GM12865 (cell line): ENCODE measurements at regions not wholly inside any gene's neighbourhood (a gene's known extent, or its start where the extent isn't known, plus 50 kb on each side); places are given as distances from the start of the nearest gene placed in this dataset.

Source experiments
- DNase-seq: peaks from one replicate; pipeline ENCODE4 v3.0.0; 2010; ENCODE audit warnings: low read depth
- H3K4me3 ChIP-seq: 2 replicates; pipeline ENCODE4 v1.5.1; 2011; ENCODE audit warnings: mild to moderate bottlenecking, low read depth, low read length, control low read depth
- CTCF ChIP-seq: IDR thresholded peaks from 2 replicates; pipeline ENCODE4 v1.5.1; 2011; ENCODE audit warnings: low read length, control low read depth, low read depth, inconsistent platforms; ENCODE audit not compliant: insufficient read depth; ENCODE audit errors: missing control alignments

GRCh38 chr12:127636882-127637281 is 630.1 kb upstream of the TMEM132C start:
- no peak for TF ChIP-seq CTCF
- no peak for DNase-seq
- no peak overlapping the region for H3K4me3 ChIP-seq

GRCh38 chr12:127640181-127640886 is 626.6 kb upstream of the TMEM132C start:
- no peak overlapping the region for H3K4me3 ChIP-seq
- no peak for TF ChIP-seq CTCF
- DNase-seq, result no peak

GRCh38 chr12:127642208-127642607 is 624.8 kb upstream of the TMEM132C start:
- no peak overlapping the region for H3K4me3 ChIP-seq
- no peak for TF ChIP-seq CTCF
- no peak for DNase-seq

GRCh38 chr12:127648321-127648720 is 618.6 kb upstream of the TMEM132C start:
- no peak overlapping the region for H3K4me3 ChIP-seq
- no peak for TF ChIP-seq CTCF

GRCh38 chr12:127649961-127650360 is 617.0 kb upstream of the TMEM132C start:
- H3K4me3 ChIP-seq, result no peak overlapping the region
- DNase-seq, result no peak

More at GRCh38 chr12:127648321-127648720, 618.6 kb upstream of the TMEM132C start:
- DNase-seq, result no peak

GRCh38 chr12:127650626-127651025 is 616.3 kb upstream of the TMEM132C start:
- TF ChIP-seq CTCF, result no peak
- no peak for DNase-seq
- no peak overlapping the region for H3K4me3 ChIP-seq

More at GRCh38 chr12:127649961-127650360, 617.0 kb upstream of the TMEM132C start:
- TF ChIP-seq CTCF, result no peak

GRCh38 chr12:127652281-127652680 is 614.7 kb upstream of the TMEM132C start:
- DNase-seq, result no peak
- TF ChIP-seq CTCF, result no peak
- H3K4me3 ChIP-seq, result no peak overlapping the region
